HEK293 (cell line): ENCODE measurements at regions not wholly inside any gene's neighbourhood (a gene's known extent, or its start where the extent isn't known, plus 50 kb on each side); places are given as distances from the start of the nearest gene placed in this dataset.

Experiments used
- KLF9 ChIP-seq: fragments of 450-650 bp; formaldehyde crosslinking; IDR thresholded peaks from 2 replicates; pipeline ENCODE4 v1.5.1; 2016; ENCODE audit warnings: missing biosample characterization, missing genetic modification characterization, low read depth
- OSR2 ChIP-seq: fragments of 450-650 bp; formaldehyde crosslinking; IDR thresholded peaks from 2 replicates; pipeline ENCODE4 v1.5.1; 2016; ENCODE audit warnings: missing biosample characterization, missing genetic modification characterization
- SP3 ChIP-seq: fragments of 450-650 bp; formaldehyde crosslinking; IDR thresholded peaks from 2 replicates; pipeline ENCODE4 v1.5.1; 2016; ENCODE audit warnings: missing biosample characterization, missing genetic modification characterization
- TCF7L2 ChIP-seq: IDR thresholded peaks from 2 replicates; pipeline ENCODE4 v1.6.1; 2011; ENCODE audit warnings: low read depth, mild to moderate bottlenecking, inconsistent platforms, low read length, moderate library complexity, borderline replicate concordance
- ZBTB17 ChIP-seq: fragments of 450-650 bp; formaldehyde crosslinking; IDR thresholded peaks from 2 replicates; pipeline ENCODE4 v1.5.1; 2016; ENCODE audit warnings: missing biosample characterization, missing genetic modification characterization
- ZNF140 ChIP-seq: fragments of 450-650 bp; formaldehyde crosslinking; IDR thresholded peaks from 2 replicates; pipeline ENCODE4 v1.5.1; 2016; ENCODE audit warnings: missing biosample characterization, missing genetic modification characterization
- ZNF155 ChIP-seq: fragments of 450-650 bp; formaldehyde crosslinking; IDR thresholded peaks from 2 replicates; pipeline ENCODE4 v1.5.1; 2016; ENCODE audit warnings: missing biosample characterization, missing genetic modification characterization
- ZNF214 ChIP-seq: fragments of 450-650 bp; formaldehyde crosslinking; IDR thresholded peaks from 2 replicates; pipeline ENCODE4 v1.5.1; 2017; ENCODE audit warnings: missing biosample characterization, mild to moderate bottlenecking, missing genetic modification characterization, borderline replicate concordance
- ZNF23 ChIP-seq: fragments of 450-650 bp; formaldehyde crosslinking; IDR thresholded peaks from 2 replicates; pipeline ENCODE4 v1.5.1; 2016; ENCODE audit warnings: missing biosample characterization, missing genetic modification characterization, borderline replicate concordance
- ZNF626 ChIP-seq: fragments of 450-650 bp; sonication (Bioruptor Pico); formaldehyde crosslinking; IDR thresholded peaks from 2 replicates; pipeline ENCODE4 v1.5.1; 2018; ENCODE audit warnings: missing biosample characterization, missing genetic modification characterization, inconsistent platforms
- ZNF654 ChIP-seq: fragments of 450-650 bp; formaldehyde crosslinking; IDR thresholded peaks from 2 replicates; pipeline ENCODE4 v1.5.1; 2016; ENCODE audit warnings: low read depth, missing biosample characterization, missing genetic modification characterization
- ZNF701 ChIP-seq: fragments of 450-650 bp; formaldehyde crosslinking; IDR thresholded peaks from 2 replicates; pipeline ENCODE4 v1.5.1; 2016; ENCODE audit warnings: missing biosample characterization, missing genetic modification characterization
- TF ChIP-seq, protein P1 (sequence below): fragments of 450-650 bp; formaldehyde crosslinking; IDR thresholded peaks from 2 replicates; pipeline ENCODE4 v1.5.1; 2017; ENCODE audit warnings: missing biosample characterization, missing genetic modification characterization
- TF ChIP-seq, protein P2 (sequence below): fragments of 450-650 bp; formaldehyde crosslinking; IDR thresholded peaks from 2 replicates; pipeline ENCODE4 v1.5.1; 2016; ENCODE audit warnings: missing biosample characterization, missing genetic modification characterization
- TF ChIP-seq, protein P3 (sequence below): sonication (generic); formaldehyde crosslinking; IDR thresholded peaks from 2 replicates; pipeline ENCODE4 v1.8.1; 2022; ENCODE audit warnings: mild to moderate bottlenecking, moderate library complexity, missing genetic modification reagents
- TF ChIP-seq, protein P4 (sequence below): fragments of 450-650 bp; formaldehyde crosslinking; IDR thresholded peaks from 2 replicates; pipeline ENCODE4 v1.5.1; 2017; ENCODE audit warnings: missing biosample characterization, mild to moderate bottlenecking, missing genetic modification characterization, moderate library complexity
- TF ChIP-seq, protein P5 (sequence below): fragments of 450-650 bp; formaldehyde crosslinking; IDR thresholded peaks from 2 replicates; pipeline ENCODE4 v1.5.1; 2017; ENCODE audit warnings: missing biosample characterization, missing genetic modification characterization
- TF ChIP-seq, protein P6 (sequence below): fragments of 450-650 bp; formaldehyde crosslinking; IDR thresholded peaks from 2 replicates; pipeline ENCODE4 v1.5.1; 2016; ENCODE audit warnings: missing biosample characterization, missing genetic modification characterization
- TF ChIP-seq, protein P7 (sequence below): fragments of 450-650 bp; formaldehyde crosslinking; conservative IDR thresholded peaks from 2 replicates; pipeline ENCODE4 v1.5.1; 2016; ENCODE audit warnings: low read depth, missing biosample characterization, missing genetic modification characterization

DNA sequence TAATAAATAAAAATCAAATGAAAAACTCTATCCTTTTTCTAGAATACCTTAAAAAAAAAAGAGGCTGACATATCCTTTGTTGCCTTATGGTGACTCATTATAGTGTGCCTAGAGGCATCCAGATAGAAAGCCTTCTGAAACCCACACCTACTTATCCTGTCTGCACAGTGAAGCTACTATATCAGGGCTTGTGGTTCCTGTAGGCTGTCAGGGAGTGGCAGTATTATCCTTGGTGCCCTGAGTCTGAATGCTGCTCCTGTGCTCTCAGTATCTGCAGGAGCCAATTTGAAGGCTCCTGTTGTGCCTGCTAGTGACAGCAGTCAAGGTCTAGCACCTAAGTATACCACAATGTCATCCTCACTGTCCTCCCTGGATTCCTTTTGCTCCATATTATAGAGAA lies 168.4 kb upstream of the AVPR1A start (continued):
- TF ChIP-seq, protein P1, sequence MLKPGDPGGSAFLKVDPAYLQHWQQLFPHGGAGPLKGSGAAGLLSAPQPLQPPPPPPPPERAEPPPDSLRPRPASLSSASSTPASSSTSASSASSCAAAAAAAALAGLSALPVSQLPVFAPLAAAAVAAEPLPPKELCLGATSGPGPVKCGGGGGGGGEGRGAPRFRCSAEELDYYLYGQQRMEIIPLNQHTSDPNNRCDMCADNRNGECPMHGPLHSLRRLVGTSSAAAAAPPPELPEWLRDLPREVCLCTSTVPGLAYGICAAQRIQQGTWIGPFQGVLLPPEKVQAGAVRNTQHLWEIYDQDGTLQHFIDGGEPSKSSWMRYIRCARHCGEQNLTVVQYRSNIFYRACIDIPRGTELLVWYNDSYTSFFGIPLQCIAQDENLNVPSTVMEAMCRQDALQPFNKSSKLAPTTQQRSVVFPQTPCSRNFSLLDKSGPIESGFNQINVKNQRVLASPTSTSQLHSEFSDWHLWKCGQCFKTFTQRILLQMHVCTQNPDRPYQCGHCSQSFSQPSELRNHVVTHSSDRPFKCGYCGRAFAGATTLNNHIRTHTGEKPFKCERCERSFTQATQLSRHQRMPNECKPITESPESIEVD (tag by site-specific recombination): no peak
- no peak for TF ChIP-seq ZNF140 (tag by site-specific recombination)
- TF ChIP-seq, protein P2, sequence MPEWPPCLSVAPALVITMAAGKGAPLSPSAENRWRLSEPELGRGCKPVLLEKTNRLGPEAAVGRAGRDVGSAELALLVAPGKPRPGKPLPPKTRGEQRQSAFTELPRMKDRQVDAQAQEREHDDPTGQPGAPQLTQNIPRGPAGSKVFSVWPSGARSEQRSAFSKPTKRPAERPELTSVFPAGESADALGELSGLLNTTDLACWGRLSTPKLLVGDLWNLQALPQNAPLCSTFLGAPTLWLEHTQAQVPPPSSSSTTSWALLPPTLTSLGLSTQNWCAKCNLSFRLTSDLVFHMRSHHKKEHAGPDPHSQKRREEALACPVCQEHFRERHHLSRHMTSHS (tag by site-specific recombination): no peak
- TF ChIP-seq SP3 (tag by site-specific recombination): no peak
- TF ChIP-seq, protein P3, sequence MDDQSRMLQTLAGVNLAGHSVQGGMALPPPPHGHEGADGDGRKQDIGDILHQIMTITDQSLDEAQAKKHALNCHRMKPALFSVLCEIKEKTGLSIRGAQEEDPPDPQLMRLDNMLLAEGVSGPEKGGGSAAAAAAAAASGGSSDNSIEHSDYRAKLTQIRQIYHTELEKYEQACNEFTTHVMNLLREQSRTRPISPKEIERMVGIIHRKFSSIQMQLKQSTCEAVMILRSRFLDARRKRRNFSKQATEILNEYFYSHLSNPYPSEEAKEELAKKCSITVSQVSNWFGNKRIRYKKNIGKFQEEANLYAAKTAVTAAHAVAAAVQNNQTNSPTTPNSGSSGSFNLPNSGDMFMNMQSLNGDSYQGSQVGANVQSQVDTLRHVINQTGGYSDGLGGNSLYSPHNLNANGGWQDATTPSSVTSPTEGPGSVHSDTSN (CRISPR knock-in tag): no peak
- peak; percentile 47 for TF ChIP-seq ZNF654 (tag by site-specific recombination)
- TF ChIP-seq, protein P4, sequence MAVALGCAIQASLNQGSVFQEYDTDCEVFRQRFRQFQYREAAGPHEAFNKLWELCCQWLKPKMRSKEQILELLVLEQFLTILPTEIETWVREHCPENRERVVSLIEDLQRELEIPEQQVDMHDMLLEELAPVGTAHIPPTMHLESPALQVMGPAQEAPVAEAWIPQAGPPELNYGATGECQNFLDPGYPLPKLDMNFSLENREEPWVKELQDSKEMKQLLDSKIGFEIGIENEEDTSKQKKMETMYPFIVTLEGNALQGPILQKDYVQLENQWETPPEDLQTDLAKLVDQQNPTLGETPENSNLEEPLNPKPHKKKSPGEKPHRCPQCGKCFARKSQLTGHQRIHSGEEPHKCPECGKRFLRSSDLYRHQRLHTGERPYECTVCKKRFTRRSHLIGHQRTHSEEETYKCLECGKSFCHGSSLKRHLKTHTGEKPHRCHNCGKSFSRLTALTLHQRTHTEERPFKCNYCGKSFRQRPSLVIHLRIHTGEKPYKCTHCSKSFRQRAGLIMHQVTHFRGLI (tag by site-specific recombination): no peak
- no peak for TF ChIP-seq ZNF626
- no peak for TF ChIP-seq ZNF214 (tag by site-specific recombination)
- TF ChIP-seq, protein P5, sequence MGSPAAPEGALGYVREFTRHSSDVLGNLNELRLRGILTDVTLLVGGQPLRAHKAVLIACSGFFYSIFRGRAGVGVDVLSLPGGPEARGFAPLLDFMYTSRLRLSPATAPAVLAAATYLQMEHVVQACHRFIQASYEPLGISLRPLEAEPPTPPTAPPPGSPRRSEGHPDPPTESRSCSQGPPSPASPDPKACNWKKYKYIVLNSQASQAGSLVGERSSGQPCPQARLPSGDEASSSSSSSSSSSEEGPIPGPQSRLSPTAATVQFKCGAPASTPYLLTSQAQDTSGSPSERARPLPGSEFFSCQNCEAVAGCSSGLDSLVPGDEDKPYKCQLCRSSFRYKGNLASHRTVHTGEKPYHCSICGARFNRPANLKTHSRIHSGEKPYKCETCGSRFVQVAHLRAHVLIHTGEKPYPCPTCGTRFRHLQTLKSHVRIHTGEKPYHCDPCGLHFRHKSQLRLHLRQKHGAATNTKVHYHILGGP (tag by site-specific recombination): no peak
- TF ChIP-seq ZBTB17 (tag by site-specific recombination): 0 out of 2 replicates have a peak, but pooled peaks have one; percentile 14
- TF ChIP-seq ZNF701 (tag by site-specific recombination): no peak
- no peak for TF ChIP-seq KLF9 (tag by site-specific recombination)
- no peak for TF ChIP-seq ZNF23 (tag by site-specific recombination)
- TF ChIP-seq, protein P6, sequence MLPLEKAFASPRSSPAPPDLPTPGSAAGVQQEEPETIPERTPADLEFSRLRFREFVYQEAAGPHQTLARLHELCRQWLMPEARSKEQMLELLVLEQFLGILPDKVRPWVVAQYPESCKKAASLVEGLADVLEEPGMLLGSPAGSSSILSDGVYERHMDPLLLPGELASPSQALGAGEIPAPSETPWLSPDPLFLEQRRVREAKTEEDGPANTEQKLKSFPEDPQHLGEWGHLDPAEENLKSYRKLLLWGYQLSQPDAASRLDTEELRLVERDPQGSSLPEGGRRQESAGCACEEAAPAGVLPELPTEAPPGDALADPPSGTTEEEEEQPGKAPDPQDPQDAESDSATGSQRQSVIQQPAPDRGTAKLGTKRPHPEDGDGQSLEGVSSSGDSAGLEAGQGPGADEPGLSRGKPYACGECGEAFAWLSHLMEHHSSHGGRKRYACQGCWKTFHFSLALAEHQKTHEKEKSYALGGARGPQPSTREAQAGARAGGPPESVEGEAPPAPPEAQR (tag by site-specific recombination): no peak
- TF ChIP-seq, protein P7, sequence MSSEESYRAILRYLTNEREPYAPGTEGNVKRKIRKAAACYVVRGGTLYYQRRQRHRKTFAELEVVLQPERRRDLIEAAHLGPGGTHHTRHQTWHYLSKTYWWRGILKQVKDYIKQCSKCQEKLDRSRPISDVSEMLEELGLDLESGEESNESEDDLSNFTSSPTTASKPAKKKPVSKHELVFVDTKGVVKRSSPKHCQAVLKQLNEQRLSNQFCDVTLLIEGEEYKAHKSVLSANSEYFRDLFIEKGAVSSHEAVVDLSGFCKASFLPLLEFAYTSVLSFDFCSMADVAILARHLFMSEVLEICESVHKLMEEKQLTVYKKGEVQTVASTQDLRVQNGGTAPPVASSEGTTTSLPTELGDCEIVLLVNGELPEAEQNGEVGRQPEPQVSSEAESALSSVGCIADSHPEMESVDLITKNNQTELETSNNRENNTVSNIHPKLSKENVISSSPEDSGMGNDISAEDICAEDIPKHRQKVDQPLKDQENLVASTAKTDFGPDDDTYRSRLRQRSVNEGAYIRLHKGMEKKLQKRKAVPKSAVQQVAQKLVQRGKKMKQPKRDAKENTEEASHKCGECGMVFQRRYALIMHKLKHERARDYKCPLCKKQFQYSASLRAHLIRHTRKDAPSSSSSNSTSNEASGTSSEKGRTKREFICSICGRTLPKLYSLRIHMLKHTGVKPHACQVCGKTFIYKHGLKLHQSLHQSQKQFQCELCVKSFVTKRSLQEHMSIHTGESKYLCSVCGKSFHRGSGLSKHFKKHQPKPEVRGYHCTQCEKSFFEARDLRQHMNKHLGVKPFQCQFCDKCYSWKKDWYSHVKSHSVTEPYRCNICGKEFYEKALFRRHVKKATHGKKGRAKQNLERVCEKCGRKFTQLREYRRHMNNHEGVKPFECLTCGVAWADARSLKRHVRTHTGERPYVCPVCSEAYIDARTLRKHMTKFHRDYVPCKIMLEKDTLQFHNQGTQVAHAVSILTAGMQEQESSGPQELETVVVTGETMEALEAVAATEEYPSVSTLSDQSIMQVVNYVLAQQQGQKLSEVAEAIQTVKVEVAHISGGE (tag by site-specific recombination): no peak
- TF ChIP-seq ZNF155 (tag by site-specific recombination): no peak
- peak; percentile 38; the same call in 1 of the 2 replicates for TF ChIP-seq OSR2 (tag by site-specific recombination)
- TF ChIP-seq TCF7L2: no peak
